Astrocyte of the cerebellum (primary cell): ENCODE measurements at regions not wholly inside any gene's neighbourhood (a gene's known extent, or its start where the extent isn't known, plus 50 kb on each side); places are given as distances from the start of the nearest gene placed in this dataset.

Experiments used
- DNase-seq: peaks from one replicate; pipeline ENCODE4 v3.0.0-alpha.2; 2011; ENCODE audit warnings: low read depth
- H3K4me3 ChIP-seq: 2 replicates; pipeline ENCODE4 v1.5.1; 2011; ENCODE audit warnings: mild to moderate bottlenecking, low read depth, low read length, moderate library complexity
- in situ Hi-C: cut with HindIII; loops from 2 replicates; pipeline ENCODE4 v1.10.0; 2017; ENCODE audit warnings: low sequenced_read_pairs
- TF ChIP-seq, protein P1 (sequence below): IDR thresholded peaks from 2 replicates; pipeline ENCODE4 v1.5.1; 2012; ENCODE audit warnings: low read length, low read depth, moderate library complexity, mild to moderate bottlenecking; ENCODE audit errors: missing control alignments

DNA sequence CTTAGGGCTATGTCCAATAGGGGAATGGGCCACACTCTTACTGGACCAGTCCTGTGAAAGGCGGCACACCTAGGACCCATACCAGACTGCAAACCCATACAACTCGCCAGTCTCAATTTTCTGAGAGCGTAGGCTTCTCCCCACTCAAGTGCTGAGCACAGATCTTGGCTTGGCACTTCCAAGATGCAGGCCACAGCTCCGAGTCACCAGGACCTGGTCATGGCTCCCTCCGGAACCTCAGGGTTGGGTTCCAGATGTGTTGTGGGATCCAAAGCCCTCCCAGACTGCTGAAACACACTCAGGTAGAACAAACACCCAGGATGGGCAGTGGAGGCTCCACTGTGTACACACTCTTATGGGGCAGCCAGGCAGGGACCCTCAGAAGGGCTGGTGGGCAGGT is 103.3 kb downstream of the TMEM144 start:
- TF ChIP-seq, protein P1, sequence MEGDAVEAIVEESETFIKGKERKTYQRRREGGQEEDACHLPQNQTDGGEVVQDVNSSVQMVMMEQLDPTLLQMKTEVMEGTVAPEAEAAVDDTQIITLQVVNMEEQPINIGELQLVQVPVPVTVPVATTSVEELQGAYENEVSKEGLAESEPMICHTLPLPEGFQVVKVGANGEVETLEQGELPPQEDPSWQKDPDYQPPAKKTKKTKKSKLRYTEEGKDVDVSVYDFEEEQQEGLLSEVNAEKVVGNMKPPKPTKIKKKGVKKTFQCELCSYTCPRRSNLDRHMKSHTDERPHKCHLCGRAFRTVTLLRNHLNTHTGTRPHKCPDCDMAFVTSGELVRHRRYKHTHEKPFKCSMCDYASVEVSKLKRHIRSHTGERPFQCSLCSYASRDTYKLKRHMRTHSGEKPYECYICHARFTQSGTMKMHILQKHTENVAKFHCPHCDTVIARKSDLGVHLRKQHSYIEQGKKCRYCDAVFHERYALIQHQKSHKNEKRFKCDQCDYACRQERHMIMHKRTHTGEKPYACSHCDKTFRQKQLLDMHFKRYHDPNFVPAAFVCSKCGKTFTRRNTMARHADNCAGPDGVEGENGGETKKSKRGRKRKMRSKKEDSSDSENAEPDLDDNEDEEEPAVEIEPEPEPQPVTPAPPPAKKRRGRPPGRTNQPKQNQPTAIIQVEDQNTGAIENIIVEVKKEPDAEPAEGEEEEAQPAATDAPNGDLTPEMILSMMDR = no peak
- DNase-seq = no peak
- in situ Hi-C loops = no loop called here
- no peak overlapping the region for H3K4me3 ChIP-seq

DNA sequence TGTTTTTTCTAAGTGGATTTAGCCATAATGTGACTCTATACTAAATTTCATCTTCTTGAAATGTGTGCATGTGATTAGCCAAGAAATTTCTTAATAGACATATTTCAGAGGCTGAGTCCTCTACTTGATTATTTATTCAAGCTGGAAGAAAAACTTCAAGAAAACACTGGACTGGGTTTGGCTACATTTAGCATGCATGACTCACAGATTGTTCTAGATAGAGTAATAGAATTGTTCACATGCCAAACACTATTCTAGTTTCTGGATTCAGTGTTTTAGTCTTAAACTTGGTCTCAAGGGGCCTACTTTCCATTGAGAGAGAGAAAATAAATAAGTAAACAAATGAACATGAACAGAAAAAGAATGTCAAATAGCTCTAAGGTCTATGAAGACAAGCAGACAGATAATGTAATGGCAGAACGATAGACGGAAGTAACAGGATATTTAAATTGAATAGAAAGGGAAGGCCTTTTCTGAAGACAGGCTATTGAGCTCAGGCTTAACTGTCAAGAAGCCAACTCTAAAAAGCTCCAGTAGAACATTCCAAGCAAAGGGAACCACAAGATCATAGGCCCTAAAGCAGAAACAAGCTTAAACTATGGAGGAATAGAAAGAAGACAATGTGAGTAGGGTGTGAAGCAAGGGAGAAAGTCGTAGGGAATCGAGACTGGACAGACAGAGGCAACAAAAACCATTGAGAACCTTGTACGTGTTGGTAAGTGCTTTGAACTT is 104.6 kb downstream of the TMEM144 start:
- DNase-seq = peak; percentile 91
- H3K4me3 ChIP-seq = no peak overlapping the region
- in situ Hi-C loops = no loop called here
- TF ChIP-seq, protein P1 = no peak

DNA sequence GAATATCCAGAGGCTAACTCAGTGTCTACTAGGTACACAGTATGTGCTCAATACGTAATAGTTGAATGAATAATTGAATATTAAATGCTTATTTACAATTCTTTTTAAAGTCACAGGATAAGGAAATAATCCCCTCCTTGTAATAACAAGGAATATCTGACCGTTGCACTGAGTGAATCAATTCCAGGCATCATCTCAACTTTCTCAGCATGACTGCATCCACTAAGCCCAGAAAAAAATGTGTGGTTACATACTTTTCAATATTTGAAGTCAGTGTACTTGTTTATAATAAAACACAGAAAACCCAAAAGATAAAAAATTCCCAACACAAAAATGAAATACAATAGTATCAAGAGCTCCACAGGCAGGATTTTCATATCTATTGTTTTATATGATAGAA is 105.4 kb downstream of the TMEM144 start:
- in situ Hi-C loops = no loop called here
- TF ChIP-seq, protein P1 = no peak
- peak; percentile 90 for DNase-seq
- no peak overlapping the region for H3K4me3 ChIP-seq

DNA sequence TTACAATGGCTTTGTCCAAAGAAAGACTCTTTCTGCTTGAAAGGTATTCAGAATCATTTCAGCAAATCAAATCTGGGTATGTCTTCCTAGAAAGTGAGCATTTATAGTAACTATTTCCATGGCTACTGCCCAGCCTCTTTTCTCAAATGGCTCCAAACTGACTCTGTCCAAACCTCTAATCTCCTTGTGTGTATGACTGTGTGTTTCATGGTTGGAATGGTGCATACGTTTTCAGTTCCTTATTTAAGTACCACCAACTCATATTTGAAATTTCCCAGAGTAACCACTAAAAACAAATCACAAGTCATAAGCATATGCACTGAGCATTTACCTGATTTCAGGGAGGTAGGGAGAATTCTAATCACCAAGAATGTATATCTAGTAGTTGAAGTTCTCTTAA is 106.0 kb downstream of the TMEM144 start:
- in situ Hi-C loops = no loop called here
- TF ChIP-seq, protein P1 = no peak
- DNase-seq = peak; percentile 32
- H3K4me3 ChIP-seq = no peak overlapping the region

DNA sequence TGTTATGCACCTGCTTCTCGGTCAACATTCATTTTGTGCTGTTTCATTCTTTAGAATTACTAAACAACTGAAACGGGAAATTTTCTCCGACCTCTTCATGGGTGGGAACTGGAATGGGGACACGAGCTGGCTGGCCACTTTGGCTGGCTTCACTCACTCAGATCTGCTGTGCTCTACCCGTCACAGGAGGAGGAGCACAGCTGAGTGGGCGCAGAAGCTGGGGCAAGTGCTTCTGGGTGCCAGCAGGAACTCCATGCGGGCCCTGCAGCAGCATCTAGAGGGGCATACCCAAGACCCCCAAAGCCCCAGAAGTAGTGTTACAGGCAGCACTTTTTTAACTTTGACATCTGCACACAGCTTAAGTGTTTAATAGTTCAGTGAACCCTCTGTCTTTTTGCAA is 109.6 kb downstream of the TMEM144 start:
- in situ Hi-C loops = no loop called here
- H3K4me3 ChIP-seq = no peak overlapping the region
- no peak for DNase-seq
- TF ChIP-seq, protein P1 = no peak

DNA sequence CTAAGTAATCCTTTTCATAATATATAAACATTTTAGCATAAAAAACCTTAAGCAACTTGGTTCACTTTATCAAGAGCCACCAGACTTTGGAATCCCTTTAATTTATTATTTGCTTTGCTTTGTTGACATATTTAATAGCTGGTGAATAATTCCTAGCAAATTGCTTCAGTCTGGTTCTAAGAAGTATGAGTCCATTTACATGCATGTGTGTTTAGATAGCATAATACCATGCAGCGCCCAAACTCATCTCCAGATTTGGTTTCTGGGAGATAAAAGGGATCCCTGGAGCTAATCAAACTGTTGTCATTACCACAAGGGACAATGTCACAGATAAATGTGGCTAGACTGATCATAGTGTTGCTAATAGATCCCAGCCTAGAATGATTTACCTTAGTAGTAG is 111.8 kb downstream of the TMEM144 start:
- in situ Hi-C loops = no loop called here
- TF ChIP-seq, protein P1 = no peak
- H3K4me3 ChIP-seq = no peak overlapping the region
- DNase-seq = no peak
